ENCODE measurements at regions not wholly inside any gene's neighbourhood (a gene's known extent, or its start where the extent isn't known, plus 50 kb on each side); places are given as distances from the start of the nearest gene placed in this dataset.

DNA sequence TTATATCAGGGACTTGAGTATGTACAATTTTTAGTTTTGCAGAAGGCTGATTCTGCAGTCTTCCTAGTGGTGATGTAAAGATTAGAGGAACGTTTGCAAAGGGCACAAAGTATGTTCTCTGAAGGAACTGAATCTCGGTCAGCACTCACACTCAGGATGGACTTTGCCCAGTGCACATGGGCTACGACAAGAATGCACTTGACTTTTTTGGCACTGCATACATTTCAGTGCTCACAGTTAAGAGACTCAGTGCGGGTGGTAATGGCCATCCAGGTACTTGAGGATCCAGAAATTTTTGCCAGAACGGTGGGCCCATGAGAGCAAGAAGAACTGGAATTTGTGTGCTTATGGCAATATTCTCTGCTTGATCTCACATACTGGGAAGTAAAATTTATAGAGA lies 107.7 kb downstream of the ZFY start:
- Histone ChIP-seq H3K79me2 (ENCODE audit: insufficient read depth, low read length) (no peaks in the 10 kb centered on the region), H3K36me3 (ENCODE audit: control insufficient read depth in 1 of 2, insufficient read depth in 2 of 2, low read length in 2 of 2) (no peaks in the 10 kb centered on the region), H3K27ac (ENCODE audit: low read depth, low read length) (no peak overlapping the region), H3K4me1 (ENCODE audit: control insufficient read depth in 1 of 2, insufficient read depth in 2 of 2, low read length in 2 of 2) (no peaks in the 10 kb centered on the region), H2AFZ (ENCODE audit: low read depth, low read length, poor library complexity, severe bottlenecking) (no peak overlapping the region), H3K9ac (ENCODE audit: low read length) (no peak overlapping the region), H3K9me3 (ENCODE audit: control insufficient read depth in 1 of 2, insufficient read depth in 1 of 2, low read depth in 1 of 2, low read length in 2 of 2) (no peaks in the 10 kb centered on the region), H3K27me3 (ENCODE audit: insufficient read depth, low read length) (no peaks in the 10 kb centered on the region), H3K9me2 (ENCODE audit: insufficient read depth) (no peaks in the 10 kb centered on the region), H4K20me1 (ENCODE audit: insufficient read depth) (no peaks in the 10 kb centered on the region), H3K4me2 (ENCODE audit: low read length) (no peak overlapping the region), H3K4me3 (replicated peaks in 1 of 2; ENCODE audit: low read depth in 1 of 2, low read length in 2 of 2) (no peak overlapping the region)
- intact Hi-C loops (cut with micrococcal nuclease): no loop called here
- BruUV-seq (replicated peaks): no TSS peak
- no peak for ATAC-seq
- CTCF ChIA-PET: no interaction called here
- DNase-seq (ENCODE audit: low read depth, low spot score): no peak
- RAD21 ChIA-PET (ENCODE audit: low non-redundant PET in 1 of 2, low total read pairs in 2 of 2, uncharacterized antibody in 2 of 2, unreplicated experiment in 2 of 2): no interaction called here
- POLR2A ChIA-PET: no interaction called here
- TF ChIP-seq, protein P1, sequence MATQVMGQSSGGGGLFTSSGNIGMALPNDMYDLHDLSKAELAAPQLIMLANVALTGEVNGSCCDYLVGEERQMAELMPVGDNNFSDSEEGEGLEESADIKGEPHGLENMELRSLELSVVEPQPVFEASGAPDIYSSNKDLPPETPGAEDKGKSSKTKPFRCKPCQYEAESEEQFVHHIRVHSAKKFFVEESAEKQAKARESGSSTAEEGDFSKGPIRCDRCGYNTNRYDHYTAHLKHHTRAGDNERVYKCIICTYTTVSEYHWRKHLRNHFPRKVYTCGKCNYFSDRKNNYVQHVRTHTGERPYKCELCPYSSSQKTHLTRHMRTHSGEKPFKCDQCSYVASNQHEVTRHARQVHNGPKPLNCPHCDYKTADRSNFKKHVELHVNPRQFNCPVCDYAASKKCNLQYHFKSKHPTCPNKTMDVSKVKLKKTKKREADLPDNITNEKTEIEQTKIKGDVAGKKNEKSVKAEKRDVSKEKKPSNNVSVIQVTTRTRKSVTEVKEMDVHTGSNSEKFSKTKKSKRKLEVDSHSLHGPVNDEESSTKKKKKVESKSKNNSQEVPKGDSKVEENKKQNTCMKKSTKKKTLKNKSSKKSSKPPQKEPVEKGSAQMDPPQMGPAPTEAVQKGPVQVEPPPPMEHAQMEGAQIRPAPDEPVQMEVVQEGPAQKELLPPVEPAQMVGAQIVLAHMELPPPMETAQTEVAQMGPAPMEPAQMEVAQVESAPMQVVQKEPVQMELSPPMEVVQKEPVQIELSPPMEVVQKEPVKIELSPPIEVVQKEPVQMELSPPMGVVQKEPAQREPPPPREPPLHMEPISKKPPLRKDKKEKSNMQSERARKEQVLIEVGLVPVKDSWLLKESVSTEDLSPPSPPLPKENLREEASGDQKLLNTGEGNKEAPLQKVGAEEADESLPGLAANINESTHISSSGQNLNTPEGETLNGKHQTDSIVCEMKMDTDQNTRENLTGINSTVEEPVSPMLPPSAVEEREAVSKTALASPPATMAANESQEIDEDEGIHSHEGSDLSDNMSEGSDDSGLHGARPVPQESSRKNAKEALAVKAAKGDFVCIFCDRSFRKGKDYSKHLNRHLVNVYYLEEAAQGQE (IDR thresholded peaks at IDR 0.05; ENCODE audit: low read depth): no peak
- no peak for TF ChIP-seq EGR1 (IDR thresholded peaks at IDR 0.05; ENCODE audit: low read depth)
- no peak for TF ChIP-seq EZH2phosphoT487 (IDR thresholded peaks at IDR 0.05; ENCODE audit: borderline replicate concordance)
- TF ChIP-seq RAD21 (IDR thresholded peaks at IDR 0.05; ENCODE audit: low read depth): no peak
- TF ChIP-seq TCF7L2 (IDR thresholded peaks at IDR 0.05; ENCODE audit: borderline replicate concordance, extremely low read depth, insufficient read depth, insufficient read length): no peak
- TF ChIP-seq SP1 (IDR thresholded peaks at IDR 0.05; ENCODE audit: low read depth): no peak
- no peak for TF ChIP-seq POLR2AphosphoS5 (IDR thresholded peaks at IDR 0.05; ENCODE audit: low read depth, low read length)

DNA sequence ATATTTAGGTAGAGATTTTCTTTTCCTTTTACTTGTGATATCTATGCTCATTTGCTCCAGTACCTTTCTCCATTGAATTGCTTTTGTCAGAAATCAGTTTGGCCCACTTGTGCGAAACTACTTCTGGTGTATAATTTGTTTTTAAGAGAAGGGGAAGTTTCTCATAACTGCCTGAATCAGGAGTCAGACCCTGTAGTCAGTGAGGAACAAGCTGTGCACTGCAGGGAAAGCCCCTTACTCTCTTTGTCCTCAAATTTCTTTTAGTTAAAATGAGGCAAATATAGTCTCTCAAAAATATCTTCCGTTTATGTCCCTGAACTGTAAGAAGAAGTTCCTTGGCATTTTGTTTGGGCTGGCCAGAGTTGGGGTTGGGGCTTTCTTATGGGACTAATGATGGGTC lies 109.9 kb downstream of the ZFY start:
- H4K20me1 ChIP-seq (ENCODE audit: insufficient read depth): no peaks in the 10 kb centered on the region
- intact Hi-C loops (cut with micrococcal nuclease): no loop called here
- ATAC-seq (no peak), DNase-seq (ENCODE audit: low read depth, low spot score) (no peak)
- H2AFZ ChIP-seq (ENCODE audit: low read depth, low read length, poor library complexity, severe bottlenecking): no peak overlapping the region
- H3K4me2 ChIP-seq (ENCODE audit: low read length): no peak overlapping the region
- ChIA-PET CTCF (no interaction called here), POLR2A (no interaction called here), RAD21 (ENCODE audit: low non-redundant PET in 1 of 2, low total read pairs in 2 of 2, uncharacterized antibody in 2 of 2, unreplicated experiment in 2 of 2) (no interaction called here)
- no peaks in the 10 kb centered on the region for H3K4me1 ChIP-seq (ENCODE audit: control insufficient read depth in 1 of 2, insufficient read depth in 2 of 2, low read length in 2 of 2)
- H3K4me3 ChIP-seq (replicated peaks in 1 of 2; ENCODE audit: low read depth in 1 of 2, low read length in 2 of 2): no peak overlapping the region
- H3K79me2 ChIP-seq (ENCODE audit: insufficient read depth, low read length): no peaks in the 10 kb centered on the region
- H3K27ac ChIP-seq (ENCODE audit: low read depth, low read length): no peak overlapping the region
- no peaks in the 10 kb centered on the region for H3K27me3 ChIP-seq (ENCODE audit: insufficient read depth, low read length)
- no peak overlapping the region for H3K9ac ChIP-seq (ENCODE audit: low read length)
- H3K9me2 ChIP-seq (ENCODE audit: insufficient read depth): no peaks in the 10 kb centered on the region
- H3K36me3 ChIP-seq (ENCODE audit: control insufficient read depth in 1 of 2, insufficient read depth in 2 of 2, low read length in 2 of 2): no peaks in the 10 kb centered on the region
- H3K9me3 ChIP-seq (ENCODE audit: control insufficient read depth in 1 of 2, insufficient read depth in 1 of 2, low read depth in 1 of 2, low read length in 2 of 2): no peaks in the 10 kb centered on the region
- no TSS peak for BruUV-seq (replicated peaks)
- no peak for TF ChIP-seq TCF7L2 (IDR thresholded peaks at IDR 0.05; ENCODE audit: borderline replicate concordance, extremely low read depth, insufficient read depth, insufficient read length)
- TF ChIP-seq, protein P2, sequence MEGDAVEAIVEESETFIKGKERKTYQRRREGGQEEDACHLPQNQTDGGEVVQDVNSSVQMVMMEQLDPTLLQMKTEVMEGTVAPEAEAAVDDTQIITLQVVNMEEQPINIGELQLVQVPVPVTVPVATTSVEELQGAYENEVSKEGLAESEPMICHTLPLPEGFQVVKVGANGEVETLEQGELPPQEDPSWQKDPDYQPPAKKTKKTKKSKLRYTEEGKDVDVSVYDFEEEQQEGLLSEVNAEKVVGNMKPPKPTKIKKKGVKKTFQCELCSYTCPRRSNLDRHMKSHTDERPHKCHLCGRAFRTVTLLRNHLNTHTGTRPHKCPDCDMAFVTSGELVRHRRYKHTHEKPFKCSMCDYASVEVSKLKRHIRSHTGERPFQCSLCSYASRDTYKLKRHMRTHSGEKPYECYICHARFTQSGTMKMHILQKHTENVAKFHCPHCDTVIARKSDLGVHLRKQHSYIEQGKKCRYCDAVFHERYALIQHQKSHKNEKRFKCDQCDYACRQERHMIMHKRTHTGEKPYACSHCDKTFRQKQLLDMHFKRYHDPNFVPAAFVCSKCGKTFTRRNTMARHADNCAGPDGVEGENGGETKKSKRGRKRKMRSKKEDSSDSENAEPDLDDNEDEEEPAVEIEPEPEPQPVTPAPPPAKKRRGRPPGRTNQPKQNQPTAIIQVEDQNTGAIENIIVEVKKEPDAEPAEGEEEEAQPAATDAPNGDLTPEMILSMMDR (IDR thresholded peaks at IDR 0.05 in 2 of 3, conservative IDR thresholded peaks at IDR 0.05 in 1 of 3; ENCODE audit: borderline replicate concordance in 1 of 3, insufficient read depth in 1 of 3, low read depth in 2 of 3, low read length in 2 of 3): no peak
- TF ChIP-seq SRF (IDR thresholded peaks at IDR 0.05; ENCODE audit: low read depth): no peak
- no peak for TF ChIP-seq EZH2phosphoT487 (IDR thresholded peaks at IDR 0.05; ENCODE audit: borderline replicate concordance)
- TF ChIP-seq CBX3 (IDR thresholded peaks at IDR 0.05; ENCODE audit: low read depth): no peak
- TF ChIP-seq, protein P1 (IDR thresholded peaks at IDR 0.05; ENCODE audit: low read depth): no peak
